A673 (cell line): ENCODE measurements at regions not wholly inside any gene's neighbourhood (a gene's known extent, or its start where the extent isn't known, plus 50 kb on each side); places are given as distances from the start of the nearest gene placed in this dataset.

Experiments
- EZH2 ChIP-seq: fragments of 200-600 bp; sonication (generic); IDR thresholded peaks from 2 replicates; pipeline ENCODE4 v1.6.1; 2017; ENCODE audit warnings: borderline replicate concordance, low read depth, mild to moderate bottlenecking, mixed read lengths, antibody characterized with exemption, low read length; ENCODE audit not compliant: poor library complexity, severe bottlenecking
- TF ChIP-seq, protein P1 (sequence below): fragments of 300-800, 200-600 bp; sonication (generic); conservative IDR thresholded peaks from 2 replicates; pipeline ENCODE4 v1.5.1; 2017; ENCODE audit warnings: low read depth, mild to moderate bottlenecking, antibody characterized with exemption, low read length, moderate library complexity, mixed read lengths

DNA sequence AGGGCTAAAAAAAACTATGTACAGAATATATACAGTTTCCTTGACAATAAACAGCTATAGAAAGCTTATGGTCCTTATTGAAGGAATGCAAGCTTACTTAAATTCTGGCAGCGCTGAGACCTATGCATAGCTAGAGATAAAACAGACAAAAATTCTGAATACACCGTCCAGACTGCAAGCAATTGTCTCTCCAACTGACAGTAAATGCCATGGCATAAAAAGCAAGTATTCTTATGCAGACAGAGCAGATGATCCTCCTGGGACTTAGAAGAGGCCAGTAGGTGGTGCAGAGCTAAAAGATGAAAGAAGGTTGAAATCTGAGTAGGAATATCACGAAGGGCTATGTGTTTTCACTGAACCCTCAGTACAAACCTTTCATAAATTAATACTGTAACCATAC lies 157.0 kb upstream of the CACNA2D1 start:
- TF ChIP-seq, protein P1, sequence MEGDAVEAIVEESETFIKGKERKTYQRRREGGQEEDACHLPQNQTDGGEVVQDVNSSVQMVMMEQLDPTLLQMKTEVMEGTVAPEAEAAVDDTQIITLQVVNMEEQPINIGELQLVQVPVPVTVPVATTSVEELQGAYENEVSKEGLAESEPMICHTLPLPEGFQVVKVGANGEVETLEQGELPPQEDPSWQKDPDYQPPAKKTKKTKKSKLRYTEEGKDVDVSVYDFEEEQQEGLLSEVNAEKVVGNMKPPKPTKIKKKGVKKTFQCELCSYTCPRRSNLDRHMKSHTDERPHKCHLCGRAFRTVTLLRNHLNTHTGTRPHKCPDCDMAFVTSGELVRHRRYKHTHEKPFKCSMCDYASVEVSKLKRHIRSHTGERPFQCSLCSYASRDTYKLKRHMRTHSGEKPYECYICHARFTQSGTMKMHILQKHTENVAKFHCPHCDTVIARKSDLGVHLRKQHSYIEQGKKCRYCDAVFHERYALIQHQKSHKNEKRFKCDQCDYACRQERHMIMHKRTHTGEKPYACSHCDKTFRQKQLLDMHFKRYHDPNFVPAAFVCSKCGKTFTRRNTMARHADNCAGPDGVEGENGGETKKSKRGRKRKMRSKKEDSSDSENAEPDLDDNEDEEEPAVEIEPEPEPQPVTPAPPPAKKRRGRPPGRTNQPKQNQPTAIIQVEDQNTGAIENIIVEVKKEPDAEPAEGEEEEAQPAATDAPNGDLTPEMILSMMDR, result peak; percentile 27; the same call in 1 of the 2 replicates
- TF ChIP-seq EZH2, result no peak
